ENCODE measurements at regions not wholly inside any gene's neighbourhood (a gene's known extent, or its start where the extent isn't known, plus 50 kb on each side); places are given as distances from the start of the nearest gene placed in this dataset.

GRCh38 chr1:115469703-115470476 lies 131.8 kb upstream of the NGF start:
- TF ChIP-seq CTCF (IDR thresholded peaks at IDR 0.05) (peak; percentile 72 to 87 (median 77)), POLR2A (IDR thresholded peaks at IDR 0.05) (no peak)
